ENCODE measurements at regions not wholly inside any gene's neighbourhood (a gene's known extent, or its start where the extent isn't known, plus 50 kb on each side); places are given as distances from the start of the nearest gene placed in this dataset.

GRCh38 chr1:25100151-25100833 lies 132.0 kb downstream of the SYF2 start:
- Histone ChIP-seq H3K4me3 (ENCODE audit: low read depth, low read length, poor library complexity, severe bottlenecking) (no peak overlapping the region), H2AFZ (ENCODE audit: low read length) (no peak overlapping the region; the same call in 1 of the 2 replicates), H4K20me1 (ENCODE audit: insufficient read depth, low read length) (no peaks in the 10 kb centered on the region), H3K79me2 (ENCODE audit: insufficient read depth, low read depth, low read length) (no peaks in the 10 kb centered on the region), H3K36me3 (ENCODE audit: insufficient read depth, low read length) (no peaks in the 10 kb centered on the region), H3K4me2 (ENCODE audit: low read length) (no peak overlapping the region), H3K4me1 (ENCODE audit: insufficient read depth, low read length, poor library complexity, severe bottlenecking) (peaks cover 20% of the 10 kb centered on the region), H3K27ac (ENCODE audit: low read depth, low read length, poor library complexity, severe bottlenecking) (no peak overlapping the region), H3K9me2 (ENCODE audit: insufficient read depth, low read length) (no peaks in the 10 kb centered on the region), H3K9me3 (ENCODE audit: low read length) (0 out of 2 replicates have a peak, but pooled peaks cover 5% of the 10 kb centered on the region)
- intact Hi-C loops (cut with micrococcal nuclease; ENCODE audit: unreplicated experiment) = loop anchor here (2.0 kb wide), 1 partner anchor 169 kb away; the partner anchor contains the start of gene RUNX3
- POLR2A ChIA-PET = interaction anchor here (0.6 to 0.7 kb wide), 2 partner anchors 159 to 1248 kb away, joined by 3 read pairs; no protein-coding TSS in a partner anchor
- TF ChIP-seq CTCF (conservative IDR thresholded peaks at IDR 0.05; ENCODE audit: low read length) = no peak
- TF ChIP-seq EZH2phosphoT487 (IDR thresholded peaks at IDR 0.05; ENCODE audit: borderline replicate concordance, low read depth, low read length) = no peak
- CTCF ChIA-PET (ENCODE audit: unreplicated experiment) = interaction anchor here (0.6 to 1.5 kb wide), 2 partner anchors 58 to 165 kb away, joined by 3 to 4 read pairs; no protein-coding TSS in a partner anchor
- BruUV-seq (replicated peaks) = no TSS peak
- DNase-seq (ENCODE audit: low spot score) = no peak

- no peaks in the 10 kb centered on the region for H3K79me2 ChIP-seq (ENCODE audit: insufficient read depth, low read depth, low read length)
- H3K4me3 ChIP-seq (ENCODE audit: low read depth, low read length, poor library complexity, severe bottlenecking) = no peak overlapping the region
- no peak for TF ChIP-seq EZH2phosphoT487 (IDR thresholded peaks at IDR 0.05; ENCODE audit: borderline replicate concordance, low read depth, low read length)
- peaks cover 20% of the 10 kb centered on the region for H3K4me1 ChIP-seq (ENCODE audit: insufficient read depth, low read length, poor library complexity, severe bottlenecking)
- 0 out of 2 replicates have a peak, but pooled peaks cover 5% of the 10 kb centered on the region for H3K9me3 ChIP-seq (ENCODE audit: low read length)
- H3K27ac ChIP-seq (ENCODE audit: low read depth, low read length, poor library complexity, severe bottlenecking) = no peak overlapping the region
- ChIA-PET POLR2A (interaction anchor here (0.7 to 1.1 kb wide), 2 partner anchors 169 to 1249 kb away, joined by 3 read pairs; partner anchors contain the start of gene RUNX3), CTCF (ENCODE audit: unreplicated experiment) (interaction anchor here (1.0 kb wide), 1 partner anchor 147 kb away, joined by 4 read pairs; no protein-coding TSS in a partner anchor)
- H3K9me2 ChIP-seq (ENCODE audit: insufficient read depth, low read length) = no peaks in the 10 kb centered on the region
- intact Hi-C loops (cut with micrococcal nuclease; ENCODE audit: unreplicated experiment) = no loop called here
- no peak overlapping the region for H3K4me2 ChIP-seq (ENCODE audit: low read length)
- peak; percentile 13 for DNase-seq (ENCODE audit: low spot score)
- H3K36me3 ChIP-seq (ENCODE audit: insufficient read depth, low read length) = no peaks in the 10 kb centered on the region
- peak overlapping the region; percentile 21; the same call in 1 of the 2 replicates for H2AFZ ChIP-seq (ENCODE audit: low read length)
- H4K20me1 ChIP-seq (ENCODE audit: insufficient read depth, low read length) = no peaks in the 10 kb centered on the region
- BruUV-seq (replicated peaks) = no TSS peak
These were observed 132.9 kb downstream of the SYF2 start for GRCh38 chr1:25099343-25099951.

- no peaks in the 10 kb centered on the region for H4K20me1 ChIP-seq (ENCODE audit: insufficient read depth, low read length)
- peaks cover 23% of the 10 kb centered on the region for H3K4me1 ChIP-seq (ENCODE audit: insufficient read depth, low read length, poor library complexity, severe bottlenecking)
- H3K79me2 ChIP-seq (ENCODE audit: insufficient read depth, low read depth, low read length) = no peaks in the 10 kb centered on the region
- CTCF ChIA-PET (ENCODE audit: unreplicated experiment) = interaction anchor here (0.6 to 1.0 kb wide), 2 partner anchors 11 to 147 kb away, joined by 4 read pairs; no protein-coding TSS in a partner anchor
- TF ChIP-seq EZH2phosphoT487 (IDR thresholded peaks at IDR 0.05; ENCODE audit: borderline replicate concordance, low read depth, low read length) (no peak), CTCF (conservative IDR thresholded peaks at IDR 0.05; ENCODE audit: low read length) (no peak)
- no peaks in the 10 kb centered on the region for H3K36me3 ChIP-seq (ENCODE audit: insufficient read depth, low read length)
- H3K9me2 ChIP-seq (ENCODE audit: insufficient read depth, low read length) = no peaks in the 10 kb centered on the region
- intact Hi-C loops (cut with micrococcal nuclease; ENCODE audit: unreplicated experiment) = no loop called here
- no peak overlapping the region for H3K4me2 ChIP-seq (ENCODE audit: low read length)
- H2AFZ ChIP-seq (ENCODE audit: low read length) = no peak overlapping the region
- H3K9me3 ChIP-seq (ENCODE audit: low read length) = 0 out of 2 replicates have a peak, but pooled peaks cover 5% of the 10 kb centered on the region
- no TSS peak for BruUV-seq (replicated peaks)
- H3K27ac ChIP-seq (ENCODE audit: low read depth, low read length, poor library complexity, severe bottlenecking) = no peak overlapping the region
- POLR2A ChIA-PET = interaction anchor here (1.1 kb wide), 1 partner anchor 168 kb away, joined by 3 read pairs; the partner anchor contains the start of gene RUNX3
- H3K4me3 ChIP-seq (ENCODE audit: low read depth, low read length, poor library complexity, severe bottlenecking) = no peak overlapping the region
- DNase-seq (ENCODE audit: low spot score) = no peak
These were observed 133.6 kb downstream of the SYF2 start for GRCh38 chr1:25098717-25099116.
